Parathyroid adenoma (tissue), 2 donors: ENCODE measurements at regions not wholly inside any gene's neighbourhood (a gene's known extent, or its start where the extent isn't known, plus 50 kb on each side); places are given as distances from the start of the nearest gene placed in this dataset.
A peak's percentile ranks its signal among the peaks of the same experiment; 100 is the strongest.

ENCODE experiments used
- H2AFZ ChIP-seq: fragments of 300-600 bp; sonication (generic); one replicate; pipeline ENCODE4 v1.7.0; 2017; ENCODE audit warnings: antibody characterized with exemption, mild to moderate bottlenecking
- H3K27ac ChIP-seq: fragments of 300-600 bp; sonication (generic); one replicate; pipeline ENCODE4 v1.7.0; 2017
- H3K27me3 ChIP-seq: fragments of 300-600 bp; sonication (generic); one replicate; pipeline ENCODE4 v1.7.0; 2017; ENCODE audit warnings: low read length; ENCODE audit not compliant: control insufficient read depth, insufficient read depth
- H3K36me3 ChIP-seq: fragments of 300-600 bp; sonication (generic); one replicate; pipeline ENCODE4 v1.7.0; 2017; ENCODE audit warnings: low read length; ENCODE audit not compliant: control insufficient read depth, insufficient read depth
- H3K4me1 ChIP-seq: fragments of 300-600 bp; sonication (generic); one replicate; pipeline ENCODE4 v1.7.0; 2017; ENCODE audit warnings: control low read depth
- H3K4me2 ChIP-seq: fragments of 300-600 bp; sonication (generic); one replicate; pipeline ENCODE4 v1.7.0; 2017; ENCODE audit warnings: low read length
- H3K4me3 ChIP-seq: fragments of 300-600 bp; sonication (generic); one replicate; pipeline ENCODE4 v1.7.0; 2017; ENCODE audit warnings: low read depth, low read length
- H3K79me2 ChIP-seq: fragments of 300-600 bp; sonication (generic); one replicate; pipeline ENCODE4 v1.7.0; 2017; ENCODE audit warnings: control low read depth
- H3K9ac ChIP-seq: fragments of 300-600 bp; sonication (generic); one replicate; pipeline ENCODE4 v1.7.0; 2017; ENCODE audit warnings: mild to moderate bottlenecking
- H3K9me3 ChIP-seq: fragments of 300-600 bp; sonication (generic); one replicate; pipeline ENCODE4 v1.7.0; 2017; ENCODE audit warnings: low read length; ENCODE audit not compliant: control insufficient read depth
- TF ChIP-seq, protein P1 (sequence below): fragments of 300-600 bp; sonication (generic); IDR thresholded peaks from one replicate; pipeline ENCODE4 v1.7.0; 2017; ENCODE audit warnings: antibody characterized with exemption, mild to moderate bottlenecking
- donor health status: primary hyperparathyroidism.

DNA sequence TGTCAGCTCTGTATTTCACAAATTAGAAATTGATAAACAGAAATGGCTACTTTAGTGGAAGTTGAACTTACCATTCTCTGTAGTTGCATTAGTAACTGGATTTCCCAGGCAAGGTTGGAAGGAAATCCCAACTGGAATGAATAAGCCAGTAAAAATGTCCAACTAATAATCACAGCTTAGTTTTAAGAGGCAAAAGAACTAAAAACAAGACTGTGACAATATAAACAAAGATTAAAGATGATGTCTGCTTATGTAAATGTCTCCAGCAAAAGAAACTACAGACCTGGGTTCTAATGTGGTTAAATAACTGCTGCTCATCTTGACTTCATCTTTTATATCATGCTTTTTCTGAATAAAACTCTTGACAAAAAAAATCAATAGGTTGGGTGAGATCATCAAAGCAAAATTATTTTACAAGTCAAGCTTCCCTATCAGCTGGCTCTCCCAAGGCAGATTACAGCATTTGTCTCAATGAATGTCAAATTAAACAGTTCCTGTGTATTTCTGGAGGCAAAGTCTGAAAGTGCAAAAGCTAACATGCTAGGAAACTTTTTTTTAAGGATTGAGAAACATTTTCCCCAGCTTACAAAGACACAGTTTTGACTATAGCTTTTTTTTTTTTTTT lies 62.3 kb upstream of the HMHB1 start:
- Histone ChIP-seq H3K27me3 (no peaks in the 10 kb centered on the region), H3K9me3 (no peaks in the 10 kb centered on the region), H3K27ac (no peak overlapping the region), H3K4me3 (no peak overlapping the region), H3K9ac (no peak overlapping the region), H3K4me2 (no peak overlapping the region), H3K4me1 (peaks cover 3% of the 10 kb centered on the region), H3K79me2 (no peaks in the 10 kb centered on the region), H3K36me3 (no peaks in the 10 kb centered on the region), H2AFZ (no peak overlapping the region)
- TF ChIP-seq, protein P1, sequence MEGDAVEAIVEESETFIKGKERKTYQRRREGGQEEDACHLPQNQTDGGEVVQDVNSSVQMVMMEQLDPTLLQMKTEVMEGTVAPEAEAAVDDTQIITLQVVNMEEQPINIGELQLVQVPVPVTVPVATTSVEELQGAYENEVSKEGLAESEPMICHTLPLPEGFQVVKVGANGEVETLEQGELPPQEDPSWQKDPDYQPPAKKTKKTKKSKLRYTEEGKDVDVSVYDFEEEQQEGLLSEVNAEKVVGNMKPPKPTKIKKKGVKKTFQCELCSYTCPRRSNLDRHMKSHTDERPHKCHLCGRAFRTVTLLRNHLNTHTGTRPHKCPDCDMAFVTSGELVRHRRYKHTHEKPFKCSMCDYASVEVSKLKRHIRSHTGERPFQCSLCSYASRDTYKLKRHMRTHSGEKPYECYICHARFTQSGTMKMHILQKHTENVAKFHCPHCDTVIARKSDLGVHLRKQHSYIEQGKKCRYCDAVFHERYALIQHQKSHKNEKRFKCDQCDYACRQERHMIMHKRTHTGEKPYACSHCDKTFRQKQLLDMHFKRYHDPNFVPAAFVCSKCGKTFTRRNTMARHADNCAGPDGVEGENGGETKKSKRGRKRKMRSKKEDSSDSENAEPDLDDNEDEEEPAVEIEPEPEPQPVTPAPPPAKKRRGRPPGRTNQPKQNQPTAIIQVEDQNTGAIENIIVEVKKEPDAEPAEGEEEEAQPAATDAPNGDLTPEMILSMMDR: no peak

DNA sequence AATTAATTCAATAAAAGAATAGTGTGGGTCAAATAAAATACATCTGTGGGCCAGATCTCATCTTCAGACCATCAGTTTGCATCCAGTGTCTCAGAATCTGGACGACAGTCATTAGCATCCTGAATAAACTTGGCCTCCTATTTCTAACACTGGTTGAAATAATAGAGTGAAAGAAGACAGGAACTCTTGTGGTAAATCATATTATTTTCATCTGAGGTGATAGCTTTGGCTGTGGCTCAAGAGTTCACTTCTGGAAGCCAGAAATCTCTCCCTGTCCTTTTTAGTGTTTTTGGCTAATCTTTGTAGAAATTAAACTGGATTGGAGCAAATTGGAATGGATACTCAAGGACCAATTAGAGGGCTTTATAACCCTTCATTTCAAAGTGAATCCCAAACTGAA lies 63.4 kb upstream of the HMHB1 start:
- no peak overlapping the region for H3K4me3 ChIP-seq
- peaks cover 14% of the 10 kb centered on the region for H3K4me1 ChIP-seq
- TF ChIP-seq, protein P1: no peak

DNA sequence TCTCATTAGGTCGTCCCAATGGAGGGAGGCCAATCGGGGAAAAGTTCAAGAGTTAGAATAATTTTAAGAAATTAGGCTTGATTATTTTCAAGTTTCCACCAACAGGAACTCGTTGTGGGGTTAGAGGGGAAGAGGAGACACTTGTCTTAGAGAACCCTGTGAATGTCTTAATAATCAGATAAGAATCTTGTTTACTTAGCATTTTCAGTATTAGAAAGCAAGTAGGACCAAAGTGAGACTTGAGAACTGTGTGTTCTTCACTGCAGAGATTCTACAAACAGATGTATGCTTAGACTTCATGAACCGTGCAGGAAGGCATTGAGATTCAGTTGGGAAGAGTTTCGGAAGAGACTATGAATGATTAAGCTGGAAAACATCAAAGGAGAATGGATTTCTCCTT lies 69.0 kb upstream of the HMHB1 start:
- Histone ChIP-seq H2AFZ (no peak overlapping the region), H3K27me3 (no peaks in the 10 kb centered on the region)

More for the DNA sequence above, 63.4 kb upstream of the HMHB1 start:
- Histone ChIP-seq H3K4me2 (no peak overlapping the region), H3K9me3 (no peaks in the 10 kb centered on the region), H3K79me2 (no peaks in the 10 kb centered on the region), H3K36me3 (no peaks in the 10 kb centered on the region), H3K9ac (no peak overlapping the region), H3K27ac (no peak overlapping the region), H3K27me3 (no peaks in the 10 kb centered on the region), H2AFZ (no peak overlapping the region)

DNA sequence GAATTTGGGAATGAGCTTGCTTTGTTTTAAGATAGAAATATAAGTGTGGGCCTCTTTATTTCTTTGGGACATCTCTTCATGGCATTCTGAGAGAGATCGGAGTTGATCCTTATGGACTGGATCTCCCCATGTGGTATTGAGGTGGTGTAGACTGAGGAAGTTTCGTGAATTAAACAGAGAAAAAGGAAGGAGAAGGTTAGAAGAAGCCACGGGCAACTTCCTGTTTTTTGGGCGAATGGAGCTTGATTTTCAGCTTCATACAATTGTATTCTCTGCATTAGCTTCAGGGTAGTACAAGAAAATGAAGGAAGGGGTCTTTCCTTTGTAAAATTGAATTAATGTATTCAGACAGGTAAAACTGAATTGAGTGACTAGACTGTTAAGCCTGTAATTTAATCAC lies 70.5 kb upstream of the HMHB1 start:
- Histone ChIP-seq H3K27ac (no peak overlapping the region), H2AFZ (no peak overlapping the region), H3K79me2 (no peaks in the 10 kb centered on the region), H3K9me3 (no peaks in the 10 kb centered on the region), H3K4me3 (no peak overlapping the region), H3K36me3 (no peaks in the 10 kb centered on the region), H3K4me1 (peaks cover 17% of the 10 kb centered on the region), H3K9ac (no peak overlapping the region), H3K27me3 (no peaks in the 10 kb centered on the region), H3K4me2 (no peak overlapping the region)
- TF ChIP-seq, protein P1: no peak

More for the DNA sequence above, 69.0 kb upstream of the HMHB1 start:
- Histone ChIP-seq H3K4me3 (no peak overlapping the region), H3K36me3 (no peaks in the 10 kb centered on the region), H3K9me3 (no peaks in the 10 kb centered on the region), H3K9ac (no peak overlapping the region), H3K4me1 (peaks cover 17% of the 10 kb centered on the region), H3K79me2 (no peaks in the 10 kb centered on the region), H3K27ac (no peak overlapping the region), H3K4me2 (peak overlapping the region; percentile 53)
- TF ChIP-seq, protein P1: no peak

DNA sequence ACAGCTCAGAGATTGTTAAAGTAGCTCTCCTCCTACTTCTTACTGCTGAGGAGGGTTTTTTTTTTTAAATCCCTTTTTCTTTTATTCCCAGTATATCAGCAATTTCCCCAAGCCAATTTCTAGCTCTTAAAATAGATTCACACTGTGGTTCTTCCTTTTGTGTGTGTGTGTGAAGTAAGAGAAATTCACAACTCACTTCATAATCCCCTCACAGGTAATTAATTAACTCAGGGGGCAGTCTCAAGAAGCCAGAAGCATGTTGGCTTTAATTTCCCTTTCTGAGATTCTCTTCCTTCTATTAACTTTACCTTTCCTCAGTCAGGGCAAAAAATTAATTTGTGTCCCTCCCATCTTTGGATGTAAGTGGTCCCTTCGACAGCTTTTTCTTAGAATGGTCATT lies 71.0 kb upstream of the HMHB1 start:
- no peak overlapping the region for H3K4me2 ChIP-seq
- H3K27ac ChIP-seq: no peak overlapping the region
- no peaks in the 10 kb centered on the region for H3K79me2 ChIP-seq
- no peaks in the 10 kb centered on the region for H3K36me3 ChIP-seq
- H3K4me1 ChIP-seq: peaks cover 17% of the 10 kb centered on the region
- H3K4me3 ChIP-seq: no peak overlapping the region
- H3K9ac ChIP-seq: no peak overlapping the region
- no peak overlapping the region for H2AFZ ChIP-seq
- H3K27me3 ChIP-seq: no peaks in the 10 kb centered on the region
- TF ChIP-seq, protein P1: no peak
- no peaks in the 10 kb centered on the region for H3K9me3 ChIP-seq
